Astrocyte (in vitro differentiated cells and primary cell): ENCODE measurements at regions not wholly inside any gene's neighbourhood (a gene's known extent, or its start where the extent isn't known, plus 50 kb on each side); places are given as distances from the start of the nearest gene placed in this dataset.

Experiments
- DNase-seq: peaks from one replicate; pipeline ENCODE4 v3.0.0-alpha.2; 2010; ENCODE audit warnings: low read depth
- FAIRE-seq: peaks from 2 replicates; lab custom pipeline; 2011; peaks lifted over from hg19 to GRCh38; lab: Jason Lieb, UNC
- H2AFZ ChIP-seq: 2 replicates; pipeline ENCODE4 v1.6.0; 2012; ENCODE audit warnings: low read depth, low read length, inconsistent platforms
- H3K27ac ChIP-seq: 2 replicates; pipeline ENCODE4 v1.5.1; 2011; ENCODE audit warnings: low read depth, low read length, inconsistent platforms
- H3K27me3 ChIP-seq: 2 replicates; pipeline ENCODE4 v1.6.0; 2011; ENCODE audit warnings: low read length, inconsistent platforms; ENCODE audit not compliant: insufficient read depth
- H3K36me3 ChIP-seq: 2 replicates; pipeline ENCODE4 v1.5.1; 2011; ENCODE audit warnings: low read length, inconsistent platforms; ENCODE audit not compliant: insufficient read depth
- H3K4me1 ChIP-seq: 2 replicates; pipeline ENCODE4 v1.5.1; 2011; ENCODE audit warnings: low read length, inconsistent platforms; ENCODE audit not compliant: insufficient read depth
- H3K4me2 ChIP-seq: 2 replicates; pipeline ENCODE4 v1.6.0; 2012; ENCODE audit warnings: low read length, inconsistent platforms
- H3K4me3 ChIP-seq: 2 replicates; pipeline ENCODE4 v1.5.1; 2011; ENCODE audit warnings: low read depth, mild to moderate bottlenecking, low read length, inconsistent platforms; ENCODE audit not compliant: insufficient read depth
- H3K79me2 ChIP-seq: 2 replicates; pipeline ENCODE4 v1.6.0; 2012; ENCODE audit warnings: mild to moderate bottlenecking, low read length, inconsistent platforms; ENCODE audit not compliant: insufficient read depth
- H3K9ac ChIP-seq: 2 replicates; pipeline ENCODE4 v1.6.0; 2012; ENCODE audit warnings: mild to moderate bottlenecking, low read length, inconsistent platforms
- H3K9me3 ChIP-seq: 2 replicates; pipeline ENCODE4 v1.5.1; 2012; ENCODE audit warnings: low read depth, mild to moderate bottlenecking, low read length, inconsistent platforms; ENCODE audit not compliant: insufficient read depth
- H4K20me1 ChIP-seq: 2 replicates; pipeline ENCODE4 v1.6.0; 2012; ENCODE audit warnings: low read length, inconsistent platforms; ENCODE audit not compliant: insufficient read depth
- H3K27ac Mint-ChIP-seq: one replicate; pipeline ENCODE4 v1.8.0; 2021; ENCODE audit warnings: mild to moderate bottlenecking, mixed read lengths; ENCODE audit not compliant: unreplicated experiment
- H3K27me3 Mint-ChIP-seq: one replicate; pipeline ENCODE4 v1.8.0; 2021; ENCODE audit warnings: low read depth, mixed read lengths; ENCODE audit not compliant: unreplicated experiment
- H3K36me3 Mint-ChIP-seq: one replicate; pipeline ENCODE4 v1.8.0; 2021; ENCODE audit warnings: low read depth, mixed read lengths; ENCODE audit not compliant: unreplicated experiment
- H3K4me1 Mint-ChIP-seq: one replicate; pipeline ENCODE4 v1.8.0; 2021; ENCODE audit warnings: low read depth, mixed read lengths; ENCODE audit not compliant: unreplicated experiment
- H3K4me3 Mint-ChIP-seq: one replicate; pipeline ENCODE4 v1.8.0; 2021; ENCODE audit warnings: mild to moderate bottlenecking, moderate library complexity, mixed read lengths; ENCODE audit not compliant: unreplicated experiment
- H3K9me3 Mint-ChIP-seq: one replicate; pipeline ENCODE4 v1.8.0; 2021; ENCODE audit warnings: mild to moderate bottlenecking, mixed read lengths; ENCODE audit not compliant: unreplicated experiment
- CTCF ChIP-seq: IDR thresholded peaks from 2 replicates; pipeline ENCODE4 v1.5.1; 2011; ENCODE audit warnings: low read depth, mild to moderate bottlenecking, inconsistent platforms, low read length, moderate library complexity; ENCODE audit not compliant: insufficient read depth
- EZH2 ChIP-seq: IDR thresholded peaks from 2 replicates; pipeline ENCODE4 v1.6.1; 2012; ENCODE audit warnings: mild to moderate bottlenecking, low read length, inconsistent platforms; ENCODE audit not compliant: insufficient read depth

DNA sequence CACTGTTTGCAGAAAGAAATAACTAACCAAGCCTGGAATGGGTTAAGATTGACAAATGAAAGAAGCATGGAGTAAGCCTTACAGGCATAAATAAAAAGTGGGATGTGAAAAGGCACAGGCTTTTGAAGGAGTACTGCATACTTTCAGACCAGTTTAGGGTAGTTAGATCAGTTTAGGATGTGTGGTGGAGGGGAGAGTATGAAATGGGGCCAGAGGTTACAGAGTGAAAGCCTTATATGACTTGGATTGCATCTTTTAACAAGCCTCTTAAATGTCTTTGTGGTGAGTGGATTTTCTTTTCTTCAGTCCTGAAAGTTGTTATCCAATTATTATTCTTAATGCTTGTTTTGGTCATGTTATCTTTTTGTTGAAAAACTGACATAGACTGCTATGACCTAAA is 52.2 kb upstream of the TRHDE start:
- no peak overlapping the region for H3K4me3 Mint-ChIP-seq
- no peak for DNase-seq
- Histone ChIP-seq H3K4me2 (no peak overlapping the region), H4K20me1 (no peaks in the 10 kb centered on the region), H3K36me3 (no peaks in the 10 kb centered on the region), H3K27me3 (no peaks in the 10 kb centered on the region), H3K9me3 (no peaks in the 10 kb centered on the region), H3K79me2 (no peaks in the 10 kb centered on the region), H3K27ac (no peak overlapping the region), H2AFZ (no peak overlapping the region), H3K9ac (no peak overlapping the region), H3K4me3 (no peak overlapping the region), H3K4me1 (no peaks in the 10 kb centered on the region)
- no peaks in the 10 kb centered on the region for H3K4me1 Mint-ChIP-seq
- no peak overlapping the region for H3K27ac Mint-ChIP-seq
- no peaks in the 10 kb centered on the region for H3K9me3 Mint-ChIP-seq
- no peak for FAIRE-seq
- TF ChIP-seq EZH2: no peak
- TF ChIP-seq CTCF: no peak
- H3K36me3 Mint-ChIP-seq: no peaks in the 10 kb centered on the region
- H3K27me3 Mint-ChIP-seq: no peaks in the 10 kb centered on the region
